ENCODE measurements at regions not wholly inside any gene's neighbourhood (a gene's known extent, or its start where the extent isn't known, plus 50 kb on each side); places are given as distances from the start of the nearest gene placed in this dataset.

DNA sequence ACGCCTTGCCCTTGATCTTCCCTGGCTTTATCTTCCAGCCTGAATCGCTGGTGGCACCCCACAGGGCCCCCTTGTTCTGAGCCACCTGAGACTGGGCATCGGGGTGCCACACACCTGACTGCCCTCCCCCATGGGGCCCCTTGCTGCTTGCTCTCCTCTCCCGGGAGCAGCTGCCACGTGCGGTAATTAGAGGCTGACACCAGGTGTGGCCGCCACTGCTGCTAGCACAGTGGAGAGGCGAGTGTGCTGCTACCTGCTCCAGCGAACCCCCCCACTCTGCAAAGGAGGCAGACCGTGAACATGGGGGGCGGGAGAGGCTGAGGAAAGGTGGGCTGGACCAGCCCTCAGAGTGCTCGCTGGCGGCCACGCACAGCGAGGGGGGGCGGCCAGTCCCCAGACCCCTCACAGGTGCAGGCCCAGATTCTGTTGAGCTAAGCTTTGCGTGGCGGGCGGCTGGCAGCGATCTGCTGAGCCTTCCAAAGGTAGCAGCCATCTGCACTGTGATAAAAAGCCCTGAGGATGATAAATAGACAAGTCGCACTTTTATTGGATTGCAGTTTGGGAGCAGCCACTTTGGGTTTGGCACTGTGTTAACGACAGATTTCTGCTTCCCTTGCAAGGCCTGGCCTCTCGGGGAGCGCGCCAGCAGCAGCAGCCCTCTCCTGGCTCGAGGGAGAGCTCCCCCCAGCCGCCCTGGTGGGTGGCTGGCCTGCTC is 167.9 kb upstream of the GSE1 start:
- TF ChIP-seq, protein P1, sequence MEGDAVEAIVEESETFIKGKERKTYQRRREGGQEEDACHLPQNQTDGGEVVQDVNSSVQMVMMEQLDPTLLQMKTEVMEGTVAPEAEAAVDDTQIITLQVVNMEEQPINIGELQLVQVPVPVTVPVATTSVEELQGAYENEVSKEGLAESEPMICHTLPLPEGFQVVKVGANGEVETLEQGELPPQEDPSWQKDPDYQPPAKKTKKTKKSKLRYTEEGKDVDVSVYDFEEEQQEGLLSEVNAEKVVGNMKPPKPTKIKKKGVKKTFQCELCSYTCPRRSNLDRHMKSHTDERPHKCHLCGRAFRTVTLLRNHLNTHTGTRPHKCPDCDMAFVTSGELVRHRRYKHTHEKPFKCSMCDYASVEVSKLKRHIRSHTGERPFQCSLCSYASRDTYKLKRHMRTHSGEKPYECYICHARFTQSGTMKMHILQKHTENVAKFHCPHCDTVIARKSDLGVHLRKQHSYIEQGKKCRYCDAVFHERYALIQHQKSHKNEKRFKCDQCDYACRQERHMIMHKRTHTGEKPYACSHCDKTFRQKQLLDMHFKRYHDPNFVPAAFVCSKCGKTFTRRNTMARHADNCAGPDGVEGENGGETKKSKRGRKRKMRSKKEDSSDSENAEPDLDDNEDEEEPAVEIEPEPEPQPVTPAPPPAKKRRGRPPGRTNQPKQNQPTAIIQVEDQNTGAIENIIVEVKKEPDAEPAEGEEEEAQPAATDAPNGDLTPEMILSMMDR (IDR thresholded peaks at IDR 0.05; ENCODE audit: unreplicated experiment): no peak
- Mint-ChIP-seq H3K4me1 (ENCODE audit: unreplicated experiment) (peaks cover 3% of the 10 kb centered on the region), H3K27me3 (ENCODE audit: unreplicated experiment) (peaks cover 3% of the 10 kb centered on the region), H3K36me3 (ENCODE audit: low read depth, unreplicated experiment) (no peaks in the 10 kb centered on the region), H3K27ac (ENCODE audit: unreplicated experiment) (no peak overlapping the region), H3K4me3 (ENCODE audit: unreplicated experiment) (no peak overlapping the region), H3K9me3 (ENCODE audit: unreplicated experiment) (no peaks in the 10 kb centered on the region)
- no peak for DNase-seq (ENCODE audit: low spot score)

DNA sequence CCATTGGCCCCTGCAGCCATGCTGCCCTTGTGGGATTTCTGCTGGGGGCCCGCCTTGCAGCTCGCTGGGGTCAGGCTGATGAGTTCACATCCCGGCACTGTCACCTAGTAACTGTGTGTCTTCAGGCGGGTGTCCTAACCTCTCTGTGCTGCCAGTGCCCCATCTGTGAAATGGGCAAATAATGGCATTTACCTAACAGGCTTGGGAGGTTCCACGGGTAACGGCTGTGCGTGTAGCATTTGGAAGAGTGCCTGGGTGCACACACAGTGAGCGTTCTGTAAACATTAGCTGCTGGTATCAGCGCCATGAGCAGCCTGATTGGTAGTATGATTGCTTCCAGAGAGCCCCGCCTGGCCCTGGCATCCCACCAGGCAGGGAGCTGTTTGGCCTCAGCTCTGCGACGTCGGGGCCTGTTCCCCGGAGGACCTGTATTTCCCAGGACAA is 167.3 kb upstream of the GSE1 start:
- no peak overlapping the region for H3K27ac Mint-ChIP-seq (ENCODE audit: unreplicated experiment)
- DNase-seq (ENCODE audit: low spot score): no peak
- H3K9me3 Mint-ChIP-seq (ENCODE audit: unreplicated experiment): no peaks in the 10 kb centered on the region
- TF ChIP-seq, protein P1 (IDR thresholded peaks at IDR 0.05; ENCODE audit: unreplicated experiment): no peak
- peaks cover 3% of the 10 kb centered on the region for H3K4me1 Mint-ChIP-seq (ENCODE audit: unreplicated experiment)
- no peaks in the 10 kb centered on the region for H3K36me3 Mint-ChIP-seq (ENCODE audit: low read depth, unreplicated experiment)
- H3K4me3 Mint-ChIP-seq (ENCODE audit: unreplicated experiment): no peak overlapping the region
- H3K27me3 Mint-ChIP-seq (ENCODE audit: unreplicated experiment): peaks cover 3% of the 10 kb centered on the region

DNA sequence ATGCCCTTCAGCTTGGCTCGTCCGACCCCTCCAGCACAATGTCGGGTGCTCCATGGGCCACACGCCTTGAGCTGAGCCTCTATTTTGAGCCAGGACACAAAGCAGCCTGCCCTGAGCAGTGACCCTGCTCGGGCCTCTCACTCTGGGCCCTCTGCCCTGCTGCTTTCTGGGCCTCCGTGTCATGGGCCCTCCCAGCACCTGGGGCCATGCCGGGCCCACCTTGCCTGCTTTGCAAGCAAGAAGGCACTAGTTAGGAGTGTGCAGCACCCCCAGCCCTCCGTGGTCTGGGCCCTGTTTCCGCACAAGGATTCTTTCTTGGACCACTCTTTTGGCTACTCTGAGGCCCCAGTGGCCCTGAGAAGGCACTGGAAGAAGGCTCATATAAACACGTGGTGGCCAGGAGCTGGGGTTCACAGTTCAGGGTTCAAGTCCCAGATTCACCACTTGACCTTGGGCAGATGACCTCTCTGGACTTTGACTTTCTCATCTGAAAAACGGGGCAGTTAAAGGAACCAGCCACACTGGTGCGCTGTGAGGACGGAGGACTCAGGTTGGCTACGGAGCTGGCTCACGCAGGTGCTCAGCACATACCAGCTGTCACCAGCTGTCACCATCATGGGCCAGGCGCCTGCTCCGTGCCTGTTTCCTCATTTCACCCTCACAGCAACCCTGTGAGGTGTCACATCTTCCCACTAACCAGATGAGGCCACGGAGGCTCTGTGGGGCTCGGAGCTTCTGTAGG is 166.0 kb upstream of the GSE1 start:
- Mint-ChIP-seq H3K9me3 (ENCODE audit: unreplicated experiment) (no peaks in the 10 kb centered on the region), H3K4me1 (ENCODE audit: unreplicated experiment) (peaks cover 3% of the 10 kb centered on the region), H3K36me3 (ENCODE audit: low read depth, unreplicated experiment) (no peaks in the 10 kb centered on the region), H3K27me3 (ENCODE audit: unreplicated experiment) (peaks cover 3% of the 10 kb centered on the region), H3K27ac (ENCODE audit: unreplicated experiment) (no peak overlapping the region), H3K4me3 (ENCODE audit: unreplicated experiment) (no peak overlapping the region)
- TF ChIP-seq, protein P1 (IDR thresholded peaks at IDR 0.05; ENCODE audit: unreplicated experiment): no peak
- DNase-seq (ENCODE audit: low spot score): no peak

DNA sequence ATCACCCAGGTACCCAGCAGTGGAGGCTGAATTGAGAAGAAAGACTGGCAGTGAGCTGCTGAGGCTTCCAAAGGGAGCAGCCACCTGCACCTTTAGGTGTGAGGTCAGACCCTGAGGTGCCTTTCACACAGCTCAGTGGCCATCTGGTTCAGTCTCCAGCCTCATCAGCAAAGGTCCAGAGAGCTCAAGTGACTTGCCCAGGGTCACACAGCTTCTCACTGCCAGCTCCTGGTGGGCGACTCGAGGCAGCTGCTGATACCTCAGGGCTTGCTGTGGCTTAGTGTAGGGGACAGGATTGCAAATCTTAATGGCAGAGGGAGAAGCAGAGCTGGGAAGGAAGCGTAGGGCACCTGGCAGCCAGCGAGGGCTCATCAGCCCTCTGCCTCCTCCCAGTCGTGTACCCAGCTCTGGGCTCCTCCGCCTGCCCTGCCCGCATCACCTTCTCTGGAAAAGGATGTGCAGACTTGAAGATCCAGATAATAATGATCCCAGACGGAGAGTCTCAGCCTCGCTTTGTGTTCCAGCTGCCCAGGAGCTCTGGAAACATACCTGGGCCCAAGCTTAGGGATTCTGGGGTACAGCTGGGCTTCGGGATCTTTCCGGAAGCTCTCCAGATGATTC is 165.3 kb upstream of the GSE1 start:
- Mint-ChIP-seq H3K9me3 (ENCODE audit: unreplicated experiment) (no peaks in the 10 kb centered on the region), H3K4me1 (ENCODE audit: unreplicated experiment) (peaks cover 3% of the 10 kb centered on the region), H3K4me3 (ENCODE audit: unreplicated experiment) (no peak overlapping the region), H3K27ac (ENCODE audit: unreplicated experiment) (no peak overlapping the region), H3K36me3 (ENCODE audit: low read depth, unreplicated experiment) (no peaks in the 10 kb centered on the region), H3K27me3 (ENCODE audit: unreplicated experiment) (peaks cover 4% of the 10 kb centered on the region)
- TF ChIP-seq, protein P1 (IDR thresholded peaks at IDR 0.05; ENCODE audit: unreplicated experiment): no peak
- DNase-seq (ENCODE audit: low spot score): no peak

Measured in endothelial cell (in vitro differentiated cells).